GM23338 (cell line): ENCODE measurements at regions not wholly inside any gene's neighbourhood (a gene's known extent, or its start where the extent isn't known, plus 50 kb on each side); places are given as distances from the start of the nearest gene placed in this dataset.

ENCODE experiments used
- ATAC-seq: fragments of 200-7000 bp; cut with Tn5 transposase; 3 replicates; pipeline ENCODE4 v1.9.1; 2020
- DNase-seq: peaks from one replicate; pipeline ENCODE4 v3.0.0-alpha.2; 2015; ENCODE audit warnings: low spot score
- H2AFZ ChIP-seq: fragments of 200-600 bp; sonication (generic); 2 replicates; pipeline ENCODE4 v1.8.0; 2016; ENCODE audit warnings: antibody characterized with exemption, mild to moderate bottlenecking, moderate library complexity
- H3F3A ChIP-seq: fragments of 200-600 bp; sonication (generic); replicated peaks from 2 replicates; pipeline ENCODE4 v1.8.0; 2017; ENCODE audit warnings: antibody characterized with exemption, mixed run types, low read depth
- H3K27ac ChIP-seq: fragments of 200-600 bp; sonication (generic); 2 replicates; pipeline ENCODE4 v1.6.1; 2016; ENCODE audit warnings: low read depth
- H3K27me3 ChIP-seq: fragments of 200-600 bp; sonication (generic); 2 replicates; pipeline ENCODE4 v1.8.0; 2016; ENCODE audit warnings: mild to moderate bottlenecking, mixed run types, moderate library complexity; ENCODE audit not compliant: insufficient read depth
- H3K36me3 ChIP-seq: fragments of 200-600 bp; sonication (generic); 2 replicates; pipeline ENCODE4 v1.8.0; 2016; ENCODE audit warnings: mild to moderate bottlenecking; ENCODE audit not compliant: insufficient read depth
- H3K4me1 ChIP-seq: fragments of 200-600 bp; sonication (generic); 2 replicates; pipeline ENCODE4 v1.8.0; 2016; ENCODE audit warnings: mild to moderate bottlenecking, moderate library complexity; ENCODE audit not compliant: insufficient read depth
- H3K4me2 ChIP-seq: fragments of 200-600 bp; sonication (generic); 2 replicates; pipeline ENCODE4 v1.7.1; 2017; ENCODE audit warnings: mixed run types
- H3K4me3 ChIP-seq: fragments of 200-600 bp; sonication (generic); 2 replicates; pipeline ENCODE4 v1.6.1; 2016; ENCODE audit warnings: mixed run types
- H3K79me2 ChIP-seq: fragments of 200-600 bp; sonication (generic); replicated peaks from 2 replicates; pipeline ENCODE4 v1.8.0; 2017; ENCODE audit warnings: mild to moderate bottlenecking; ENCODE audit not compliant: insufficient read depth
- H3K9me2 ChIP-seq: fragments of 200-600 bp; sonication (generic); 2 replicates; pipeline ENCODE4 v1.8.0; 2017; ENCODE audit not compliant: insufficient read depth
- H4K20me1 ChIP-seq: fragments of 200-600 bp; sonication (generic); replicated peaks from 2 replicates; pipeline ENCODE4 v1.8.0; 2017; ENCODE audit warnings: mild to moderate bottlenecking; ENCODE audit not compliant: insufficient read depth
- H3K27ac Mint-ChIP-seq: 2 replicates; pipeline ENCODE4 v1.8.0; 2020; ENCODE audit warnings: inconsistent platforms, mild to moderate bottlenecking, moderate library complexity, mixed read lengths
- H3K27me3 Mint-ChIP-seq: 3 replicates; pipeline ENCODE4 v1.8.0; 2022; ENCODE audit warnings: low read depth, mild to moderate bottlenecking, moderate library complexity, mixed read lengths, inconsistent platforms; ENCODE audit not compliant: insufficient read depth, poor library complexity
- H3K36me3 Mint-ChIP-seq: 3 replicates; pipeline ENCODE4 v1.8.0; 2021; ENCODE audit warnings: low read depth, mild to moderate bottlenecking, inconsistent platforms, moderate library complexity, mixed read lengths
- H3K4me1 Mint-ChIP-seq: 3 replicates; pipeline ENCODE4 v1.8.0; 2020; ENCODE audit warnings: mild to moderate bottlenecking, inconsistent platforms, mixed read lengths
- H3K4me3 Mint-ChIP-seq: 3 replicates; pipeline ENCODE4 v1.8.0; 2021; ENCODE audit warnings: moderate library complexity, mild to moderate bottlenecking, inconsistent platforms, mixed read lengths
- H3K9me3 Mint-ChIP-seq: 3 replicates; pipeline ENCODE4 v1.8.0; 2020; ENCODE audit warnings: moderate library complexity, mild to moderate bottlenecking, inconsistent platforms, mixed read lengths
- CREB1 ChIP-seq: fragments of 250-450 bp; sonication (Bioruptor Pico); IDR thresholded peaks from 2 replicates; pipeline ENCODE4 v1.5.0; 2020; ENCODE audit warnings: low read depth, mild to moderate bottlenecking, moderate library complexity
- CTCF ChIP-seq, 2 experiments: fragments of 200-600 bp in 1 of 2; sonication (generic) in 1 of 2; conservative IDR thresholded peaks; 2 replicates each; pipeline versions ENCODE4 v1.5.1 to v1.6.1; 2016 to 2017; ENCODE audit warnings: antibody characterized with exemption in 2 of 2, low read depth in 2 of 2, mild to moderate bottlenecking in 2 of 2, moderate library complexity in 1 of 2
- EZH2 ChIP-seq: fragments of 200-600 bp; sonication (generic); IDR thresholded peaks from one replicate; pipeline ENCODE4 v1.8.0; 2017; ENCODE audit warnings: antibody characterized with exemption, mild to moderate bottlenecking, low read depth; ENCODE audit not compliant: unreplicated experiment
- EZH2phosphoT487 ChIP-seq: fragments of 200-600 bp; sonication (generic); IDR thresholded peaks from one replicate; pipeline ENCODE4 v1.8.1; 2018; ENCODE audit warnings: antibody characterized with exemption; ENCODE audit not compliant: unreplicated experiment
- JUNB ChIP-seq: IDR thresholded peaks from one replicate; pipeline ENCODE4 v1.6.1; 2016; ENCODE audit warnings: antibody characterized with exemption; ENCODE audit not compliant: unreplicated experiment
- NANOG ChIP-seq: IDR thresholded peaks from 2 replicates; pipeline ENCODE4 v1.6.1; 2016; ENCODE audit warnings: antibody characterized with exemption, borderline replicate concordance
- POLR2AphosphoS5 ChIP-seq: IDR thresholded peaks from 2 replicates; pipeline ENCODE4 v1.6.1; 2016; ENCODE audit warnings: antibody characterized with exemption, low read depth
- REST ChIP-seq: IDR thresholded peaks from one replicate; pipeline ENCODE4 v1.6.1; 2018; ENCODE audit warnings: antibody characterized with exemption; ENCODE audit not compliant: unreplicated experiment
- STAT1 ChIP-seq: IDR thresholded peaks from one replicate; pipeline ENCODE4 v1.6.1; 2016; ENCODE audit warnings: antibody characterized with exemption; ENCODE audit not compliant: unreplicated experiment
- ZNF114 ChIP-seq: fragments of 250-450 bp; sonication (Bioruptor Pico); IDR thresholded peaks from 2 replicates; pipeline ENCODE4 v1.5.0; 2020; ENCODE audit warnings: mild to moderate bottlenecking, moderate library complexity
- ZNF331 ChIP-seq: fragments of 250-450 bp; sonication (Bioruptor Pico); IDR thresholded peaks from 2 replicates; pipeline ENCODE4 v1.5.0; 2020; ENCODE audit warnings: low read depth, mild to moderate bottlenecking, moderate library complexity
- ZNF462 ChIP-seq: fragments of 250-450 bp; sonication (Bioruptor Pico); IDR thresholded peaks from 2 replicates; pipeline ENCODE4 v1.5.0; 2020; ENCODE audit warnings: mild to moderate bottlenecking, moderate library complexity
- TF ChIP-seq, protein P1 (sequence below): IDR thresholded peaks from 2 replicates; pipeline ENCODE4 v1.6.1; 2016; ENCODE audit warnings: antibody characterized with exemption

GRCh38 chr11:42249401-42249800, 789.9 kb upstream of the LRRC4C start:
- H3K36me3 Mint-ChIP-seq, result peaks cover 4% of the 10 kb centered on the region; the same call in 2 of the 3 replicates
- no peaks in the 10 kb centered on the region for H4K20me1 ChIP-seq
- H2AFZ ChIP-seq, result no peak overlapping the region
- H3K4me2 ChIP-seq, result no peak overlapping the region
- no peak overlapping the region for H3K4me3 ChIP-seq
- no peaks in the 10 kb centered on the region for H3F3A ChIP-seq
- no peaks in the 10 kb centered on the region for H3K9me2 ChIP-seq
- no peak overlapping the region for H3K27ac ChIP-seq
- no peaks in the 10 kb centered on the region for H3K79me2 ChIP-seq
- ATAC-seq, result no peak
- H3K27me3 Mint-ChIP-seq, result no peaks in the 10 kb centered on the region
- DNase-seq, result no peak
- no peaks in the 10 kb centered on the region for H3K27me3 ChIP-seq
- peaks cover 66% of the 10 kb centered on the region for H3K9me3 Mint-ChIP-seq
- H3K4me1 ChIP-seq, result peaks cover 2% of the 10 kb centered on the region
- H3K36me3 ChIP-seq, result no peaks in the 10 kb centered on the region; the same call in 1 of the 2 replicates
- H3K27ac Mint-ChIP-seq, result no peak overlapping the region
- TF ChIP-seq, protein P1, sequence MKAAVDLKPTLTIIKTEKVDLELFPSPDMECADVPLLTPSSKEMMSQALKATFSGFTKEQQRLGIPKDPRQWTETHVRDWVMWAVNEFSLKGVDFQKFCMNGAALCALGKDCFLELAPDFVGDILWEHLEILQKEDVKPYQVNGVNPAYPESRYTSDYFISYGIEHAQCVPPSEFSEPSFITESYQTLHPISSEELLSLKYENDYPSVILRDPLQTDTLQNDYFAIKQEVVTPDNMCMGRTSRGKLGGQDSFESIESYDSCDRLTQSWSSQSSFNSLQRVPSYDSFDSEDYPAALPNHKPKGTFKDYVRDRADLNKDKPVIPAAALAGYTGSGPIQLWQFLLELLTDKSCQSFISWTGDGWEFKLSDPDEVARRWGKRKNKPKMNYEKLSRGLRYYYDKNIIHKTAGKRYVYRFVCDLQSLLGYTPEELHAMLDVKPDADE, result no peak
- TF ChIP-seq ZNF114 (CRISPR knock-in tag) (no peak), CTCF (conservative IDR thresholded peaks at IDR 0.05; ENCODE audit: low read depth in 2 of 2) (no peak), CREB1 (CRISPR knock-in tag) (no peak), JUNB (no peak), ZNF462 (no peak), REST (no peak), EZH2 (no peak), ZNF331 (CRISPR knock-in tag) (no peak), POLR2AphosphoS5 (no peak), NANOG (no peak), STAT1 (no peak), EZH2phosphoT487 (no peak)
- H3K4me3 Mint-ChIP-seq, result no peak overlapping the region
- H3K4me1 Mint-ChIP-seq, result peaks cover 1% of the 10 kb centered on the region; the same call in 2 of the 3 replicates
